H1 (cell line): ENCODE measurements at regions not wholly inside any gene's neighbourhood (a gene's known extent, or its start where the extent isn't known, plus 50 kb on each side); places are given as distances from the start of the nearest gene placed in this dataset.
A peak's percentile ranks its signal among the peaks of the same experiment; 100 is the strongest.

Experiments used
- CTCF ChIA-PET: fragments of 300-600 bp; sonication (Branson Sonifier 250); formaldehyde crosslinking; loops from one replicate; lab custom pipeline; 2021; ENCODE audit not compliant: partially characterized antibody; lab: Charles Lee
- POLR2A ChIA-PET: fragments of 300-600 bp; sonication (Branson Sonifier 250); formaldehyde crosslinking; loops from one replicate; lab custom pipeline; 2021; ENCODE audit warnings: inconsistent platforms; ENCODE audit not compliant: partially characterized antibody; lab: Charles Lee
- DNase-seq, 2 experiments: peaks; one replicate each; pipeline versions ENCODE4 v3.0.0 to v3.0.0-alpha.2; 2010 to 2022; ENCODE audit warnings: low spot score in 2 of 2, low read depth in 1 of 2, mixed read lengths in 1 of 2
- FAIRE-seq: peaks from 2 replicates; lab custom pipeline; 2011; peaks lifted over from hg19 to GRCh38; lab: Jason Lieb, UNC
- H2AFZ ChIP-seq: 2 replicates; pipeline ENCODE4 v1.8.1; 2012; ENCODE audit warnings: low read length, inconsistent platforms
- H2AK5ac ChIP-seq: 2 replicates; pipeline ENCODE4 v1.6.1; 2013; ENCODE audit warnings: low read depth, low read length
- H2BK120ac ChIP-seq: replicated peaks from 2 replicates; pipeline ENCODE3; 2013; ENCODE audit warnings: low read depth, low read length, inconsistent platforms
- H2BK12ac ChIP-seq: 2 replicates; pipeline ENCODE4 v1.6.1; 2013; ENCODE audit warnings: low read depth, low read length
- H2BK15ac ChIP-seq: 2 replicates; pipeline ENCODE4 v1.6.1; 2013; ENCODE audit warnings: low read length
- H2BK20ac ChIP-seq: 2 replicates; pipeline ENCODE4 v1.6.1; 2013; ENCODE audit warnings: low read length
- H2BK5ac ChIP-seq: 2 replicates; pipeline ENCODE4 v1.6.1; 2013; ENCODE audit warnings: low read depth, low read length
- H3K14ac ChIP-seq: 2 replicates; pipeline ENCODE4 v1.6.1; 2013; ENCODE audit warnings: inconsistent platforms; ENCODE audit not compliant: insufficient read length
- H3K18ac ChIP-seq: 2 replicates; pipeline ENCODE4 v1.6.1; 2013; ENCODE audit warnings: low read length; ENCODE audit errors: extremely low read depth
- H3K23ac ChIP-seq: 2 replicates; pipeline ENCODE4 v1.6.1; 2013; ENCODE audit warnings: inconsistent platforms; ENCODE audit not compliant: insufficient read length
- H3K23me2 ChIP-seq: 2 replicates; pipeline ENCODE4 v1.6.1; 2013; ENCODE audit warnings: low read depth, low read length
- H3K27ac ChIP-seq: 2 replicates; pipeline ENCODE4 v1.6.1; 2011; ENCODE audit warnings: low read depth, low read length, inconsistent platforms
- H3K27me3 ChIP-seq, 4 experiments: replicated peaks in 1 of 4; 1 replicate in 1 of 4; 2 replicates in 3 of 4; pipeline versions ENCODE4 v1.6.1 to v1.8.1; 2011 to 2013; ENCODE audit warnings: low read length in 3 of 4, mild to moderate bottlenecking in 3 of 4, inconsistent platforms in 2 of 4, mixed read lengths in 2 of 4, moderate library complexity in 1 of 4; ENCODE audit not compliant: control insufficient read depth in 3 of 4, insufficient read depth in 3 of 4; ENCODE audit errors: extremely low read depth in 1 of 4
- H3K36me3 ChIP-seq, 4 experiments: 2 replicates each; pipeline versions ENCODE4 v1.6.1 to v1.8.1; 2011 to 2013; ENCODE audit warnings: mild to moderate bottlenecking in 4 of 4, low read length in 3 of 4, moderate library complexity in 2 of 4, control low read depth in 1 of 4, inconsistent platforms in 1 of 4; ENCODE audit not compliant: insufficient read depth in 4 of 4, control insufficient read depth in 2 of 4
- H3K4ac ChIP-seq: replicated peaks from 2 replicates; pipeline ENCODE3; 2013; ENCODE audit warnings: low read length, low read depth, mixed read lengths, inconsistent platforms; ENCODE audit not compliant: insufficient read length
- H3K4me1 ChIP-seq, 4 experiments: replicated peaks in 1 of 4; 1 replicate in 1 of 4; 2 replicates in 3 of 4; pipeline versions ENCODE4 v1.6.1 to v1.8.1; 2011 to 2013; ENCODE audit warnings: low read length in 3 of 4, inconsistent platforms in 2 of 4, mixed read lengths in 1 of 4; ENCODE audit not compliant: insufficient read depth in 4 of 4, control insufficient read depth in 3 of 4
- H3K4me2 ChIP-seq, 2 experiments: 2 replicates each; pipeline versions ENCODE4 v1.6.1 to v1.8.1; 2011 to 2013; ENCODE audit warnings: low read depth in 2 of 2, low read length in 2 of 2, control low read depth in 1 of 2, inconsistent platforms in 1 of 2, mild to moderate bottlenecking in 1 of 2; ENCODE audit not compliant: insufficient read depth in 1 of 2
- H3K4me3 ChIP-seq, 4 experiments: fragments of 200-600, 300-600 bp in 1 of 4; sonication (generic), shearing (Covaris generic), sonication (Bioruptor Twin) in 1 of 4; 2 replicates each; pipeline versions ENCODE4 v1.5.1 to v1.8.1; 2011 to 2016; ENCODE audit warnings: low read length in 4 of 4, low read depth in 3 of 4, control low read depth in 2 of 4, inconsistent platforms in 2 of 4, mild to moderate bottlenecking in 2 of 4, mixed read lengths in 1 of 4, moderate library complexity in 1 of 4; ENCODE audit not compliant: insufficient read depth in 2 of 4; ENCODE audit errors: extremely low read depth in 1 of 4
- H3K56ac ChIP-seq: replicated peaks from 2 replicates; pipeline ENCODE3; 2013; ENCODE audit warnings: low read depth, mild to moderate bottlenecking, mixed read lengths, low read length, inconsistent platforms; ENCODE audit not compliant: insufficient read length
- H3K79me1 ChIP-seq: 2 replicates; pipeline ENCODE4 v1.6.1; 2013; ENCODE audit warnings: low read depth, low read length, control low read depth
- H3K79me2 ChIP-seq, 2 experiments: 2 replicates each; pipeline versions ENCODE4 v1.6.1 to v1.8.1; 2012 to 2013; ENCODE audit warnings: low read length in 2 of 2, mild to moderate bottlenecking in 2 of 2, inconsistent platforms in 1 of 2; ENCODE audit not compliant: insufficient read depth in 2 of 2, control insufficient read depth in 1 of 2
- H3K9ac ChIP-seq, 4 experiments: replicated peaks in 1 of 4; 1 replicate in 1 of 4; 2 replicates in 3 of 4; pipeline versions ENCODE4 v1.6.1 to v1.8.1; 2011 to 2013; ENCODE audit warnings: low read depth in 3 of 4, low read length in 3 of 4, control low read depth in 2 of 4, mild to moderate bottlenecking in 2 of 4, moderate library complexity in 2 of 4, inconsistent platforms in 1 of 4; ENCODE audit errors: extremely low read depth in 1 of 4
- H3K9me3 ChIP-seq, 2 experiments: 2 replicates each; pipeline versions ENCODE4 v1.6.1 to v1.8.1; 2012 to 2013; ENCODE audit warnings: mild to moderate bottlenecking in 2 of 2, moderate library complexity in 2 of 2, control low read depth in 1 of 2, inconsistent platforms in 1 of 2, low read depth in 1 of 2, low read length in 1 of 2, mixed read lengths in 1 of 2; ENCODE audit not compliant: insufficient read depth in 2 of 2
- H4K20me1 ChIP-seq, 2 experiments: replicated peaks in 1 of 2; 2 replicates each; pipeline versions ENCODE3 to v1.8.1; 2011 to 2013; ENCODE audit warnings: inconsistent platforms in 2 of 2, low read length in 2 of 2, mild to moderate bottlenecking in 1 of 2; ENCODE audit not compliant: insufficient read depth in 2 of 2, control insufficient read depth in 1 of 2
- H4K5ac ChIP-seq: 2 replicates; pipeline ENCODE4 v1.6.1; 2013; ENCODE audit warnings: low read length, low read depth, mixed read lengths, inconsistent platforms; ENCODE audit not compliant: insufficient read length
- H4K8ac ChIP-seq: 2 replicates; pipeline ENCODE4 v1.8.0; 2013; ENCODE audit warnings: mild to moderate bottlenecking, moderate library complexity, low read length, inconsistent platforms; ENCODE audit not compliant: insufficient read depth; ENCODE audit errors: extremely low read depth
- H4K91ac ChIP-seq: replicated peaks from 2 replicates; pipeline ENCODE3; 2013; ENCODE audit warnings: low read length, mixed read lengths, inconsistent platforms; ENCODE audit not compliant: insufficient read length
- CBX5 ChIP-seq: fragments of 300-800, 300-1000 bp; sonication (generic); IDR thresholded peaks from 2 replicates; pipeline ENCODE4 v1.7.1; 2016; ENCODE audit warnings: antibody characterized with exemption, low read length, low read depth
- WGBS, 2 experiments: shearing (Covaris generic) in 1 of 2; methylation state at CpG; one replicate each; pipeline versions ENCODE4 v1.1.6 to v1.1.7; 2013 to 2015; ENCODE audit warnings: low lambda C conversion rate in 2 of 2, mixed read lengths in 2 of 2, inconsistent platforms in 1 of 2, low coverage in 1 of 2, missing lambda C conversion rate in 1 of 2; ENCODE audit not compliant: insufficient replicate concordance in 2 of 2, insufficient coverage in 1 of 2, insufficient read length in 1 of 2; ENCODE audit errors: extremely low coverage in 1 of 2, missing lambda C conversion rate in 1 of 2; 5-methylcytosine and 5-hydroxymethylcytosine counted together
- TF ChIP-seq, protein P1 (sequence below): IDR thresholded peaks from 2 replicates; pipeline ENCODE4 v1.6.1; 2011; ENCODE audit warnings: low read depth, mild to moderate bottlenecking, low read length; ENCODE audit not compliant: insufficient read depth

DNA sequence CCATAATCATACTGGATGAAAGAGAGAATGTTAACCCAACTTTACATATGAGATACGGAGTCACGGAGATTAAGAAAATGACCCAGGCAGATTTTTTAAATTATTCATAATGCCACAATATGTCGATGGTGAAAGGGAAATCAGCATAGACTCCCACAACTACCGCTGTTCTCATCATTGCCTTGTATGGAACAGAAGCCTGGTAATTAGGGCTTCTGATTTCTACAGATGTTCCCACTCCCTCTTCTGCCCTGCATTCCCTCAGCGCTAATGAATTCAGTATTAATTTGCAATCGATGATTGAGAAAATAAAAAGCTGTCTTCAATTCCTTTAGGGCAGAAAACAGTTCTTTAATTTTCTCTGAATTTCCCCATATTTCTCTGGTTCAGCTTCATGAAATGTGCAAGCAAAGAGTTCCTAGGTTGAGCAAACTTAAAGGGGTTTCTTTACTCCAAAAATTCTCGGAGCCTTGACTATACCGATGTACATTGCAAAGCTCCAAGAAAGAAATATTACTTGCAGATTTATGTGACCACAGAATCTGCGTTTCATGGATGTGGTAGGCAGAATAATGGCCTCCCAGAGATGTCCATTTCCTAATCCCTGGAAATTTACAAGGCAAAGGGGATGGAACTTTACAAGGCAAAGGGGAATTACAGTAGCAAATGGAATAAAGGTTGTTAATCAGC lies 134.9 kb upstream of the ZC3H12C start:
- Histone ChIP-seq H2BK120ac (no peak overlapping the region), H3K79me1 (no peaks in the 10 kb centered on the region), H4K91ac (no peak overlapping the region), H3K79me2 (no peaks in the 10 kb centered on the region), H4K20me1 (no peaks in the 10 kb centered on the region), H3K4me3 (no peak overlapping the region), H3K9ac (no peak overlapping the region), H4K5ac (no peak overlapping the region), H2BK15ac (no peak overlapping the region), H3K4ac (no peak overlapping the region), H3K27me3 (no peaks in the 10 kb centered on the region), H3K56ac (no peak overlapping the region), H2BK12ac (no peak overlapping the region), H2AK5ac (no peak overlapping the region), H3K27ac (no peak overlapping the region), H4K8ac (no peak overlapping the region), H3K14ac (no peak overlapping the region), H2BK5ac (no peak overlapping the region), H3K4me1 (no peaks in the 10 kb centered on the region; a peak in 2 of 7 replicates), H3K36me3 (no peaks in the 10 kb centered on the region), H2BK20ac (no peak overlapping the region), H2AFZ (0 out of 2 replicates have a peak overlapping the region, but pooled peaks have one; percentile 41), H3K4me2 (no peak overlapping the region), H3K23ac (no peak overlapping the region), H3K9me3 (no peaks in the 10 kb centered on the region), H3K18ac (no peak overlapping the region), H3K23me2 (no peaks in the 10 kb centered on the region)
- DNase-seq (no peak), FAIRE-seq (no peak)
- CTCF ChIA-PET, result interaction anchor here (1.2 kb wide), 1 partner anchor 59 kb away, joined by 3 read pairs; no protein-coding TSS in a partner anchor
- 89% methylated on average over 9 of the region's 9 CpGs; no CpG with 5 or more reads in 1 of the 2 experiments for WGBS, 2 experiments
- POLR2A ChIA-PET, result no interaction called here
- no peak for TF ChIP-seq CBX5
- TF ChIP-seq, protein P1, sequence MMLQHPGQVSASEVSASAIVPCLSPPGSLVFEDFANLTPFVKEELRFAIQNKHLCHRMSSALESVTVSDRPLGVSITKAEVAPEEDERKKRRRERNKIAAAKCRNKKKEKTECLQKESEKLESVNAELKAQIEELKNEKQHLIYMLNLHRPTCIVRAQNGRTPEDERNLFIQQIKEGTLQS, result no peak
